ENCODE measurements at regions not wholly inside any gene's neighbourhood (a gene's known extent, or its start where the extent isn't known, plus 50 kb on each side); places are given as distances from the start of the nearest gene placed in this dataset.

DNA sequence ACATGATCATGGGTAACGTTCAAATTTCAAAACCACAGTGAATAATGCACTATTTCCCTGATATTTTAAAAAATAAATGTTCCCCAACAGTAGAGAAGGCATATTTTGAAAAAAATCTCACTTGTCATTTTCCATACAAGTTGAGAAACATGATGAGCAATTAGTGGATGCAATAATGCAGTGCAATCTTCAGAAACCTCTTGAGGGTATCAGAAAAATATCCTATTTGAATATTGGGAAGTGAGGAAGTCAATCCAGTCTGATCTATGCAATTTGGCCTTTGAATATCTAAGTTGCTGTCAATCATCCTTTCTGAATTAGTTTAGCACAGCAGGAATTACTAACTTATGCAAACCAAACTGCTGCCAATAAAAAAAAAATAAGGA lies 776.8 kb downstream of the PCDH18 start:
- H3K9me3 ChIP-seq (ENCODE audit: control insufficient read depth, insufficient read depth, low read length): no peaks in the 10 kb centered on the region
- no peak for DNase-seq (ENCODE audit: low read depth, low spot score)
- H3K27me3 ChIP-seq (ENCODE audit: control insufficient read depth, insufficient read depth, low read length): no peaks in the 10 kb centered on the region
- no peak overlapping the region for H3K27ac ChIP-seq (ENCODE audit: low read depth, low read length)
- POLR2A ChIA-PET: no interaction called here
- TF ChIP-seq, protein P1, sequence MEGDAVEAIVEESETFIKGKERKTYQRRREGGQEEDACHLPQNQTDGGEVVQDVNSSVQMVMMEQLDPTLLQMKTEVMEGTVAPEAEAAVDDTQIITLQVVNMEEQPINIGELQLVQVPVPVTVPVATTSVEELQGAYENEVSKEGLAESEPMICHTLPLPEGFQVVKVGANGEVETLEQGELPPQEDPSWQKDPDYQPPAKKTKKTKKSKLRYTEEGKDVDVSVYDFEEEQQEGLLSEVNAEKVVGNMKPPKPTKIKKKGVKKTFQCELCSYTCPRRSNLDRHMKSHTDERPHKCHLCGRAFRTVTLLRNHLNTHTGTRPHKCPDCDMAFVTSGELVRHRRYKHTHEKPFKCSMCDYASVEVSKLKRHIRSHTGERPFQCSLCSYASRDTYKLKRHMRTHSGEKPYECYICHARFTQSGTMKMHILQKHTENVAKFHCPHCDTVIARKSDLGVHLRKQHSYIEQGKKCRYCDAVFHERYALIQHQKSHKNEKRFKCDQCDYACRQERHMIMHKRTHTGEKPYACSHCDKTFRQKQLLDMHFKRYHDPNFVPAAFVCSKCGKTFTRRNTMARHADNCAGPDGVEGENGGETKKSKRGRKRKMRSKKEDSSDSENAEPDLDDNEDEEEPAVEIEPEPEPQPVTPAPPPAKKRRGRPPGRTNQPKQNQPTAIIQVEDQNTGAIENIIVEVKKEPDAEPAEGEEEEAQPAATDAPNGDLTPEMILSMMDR (IDR thresholded peaks at IDR 0.05; ENCODE audit: low read depth, low read length): no peak
- H3K4me3 ChIP-seq (ENCODE audit: low read depth, low read length): no peak overlapping the region
- CTCF ChIA-PET: no interaction called here

GRCh38 chr4:136754810-136755530 lies 777.3 kb downstream of the PCDH18 start:
- Histone ChIP-seq H3K27me3 (ENCODE audit: control insufficient read depth, insufficient read depth, low read length) (no peaks in the 10 kb centered on the region), H3K27ac (ENCODE audit: low read depth, low read length) (no peak overlapping the region), H3K9me3 (ENCODE audit: control insufficient read depth, insufficient read depth, low read length) (no peaks in the 10 kb centered on the region), H3K4me3 (ENCODE audit: low read depth, low read length) (no peak overlapping the region)
- no peak for DNase-seq (ENCODE audit: low read depth, low spot score)
- POLR2A ChIA-PET: no interaction called here
- CTCF ChIA-PET: no interaction called here
- TF ChIP-seq, protein P1 (IDR thresholded peaks at IDR 0.05; ENCODE audit: low read depth, low read length): no peak

DNA sequence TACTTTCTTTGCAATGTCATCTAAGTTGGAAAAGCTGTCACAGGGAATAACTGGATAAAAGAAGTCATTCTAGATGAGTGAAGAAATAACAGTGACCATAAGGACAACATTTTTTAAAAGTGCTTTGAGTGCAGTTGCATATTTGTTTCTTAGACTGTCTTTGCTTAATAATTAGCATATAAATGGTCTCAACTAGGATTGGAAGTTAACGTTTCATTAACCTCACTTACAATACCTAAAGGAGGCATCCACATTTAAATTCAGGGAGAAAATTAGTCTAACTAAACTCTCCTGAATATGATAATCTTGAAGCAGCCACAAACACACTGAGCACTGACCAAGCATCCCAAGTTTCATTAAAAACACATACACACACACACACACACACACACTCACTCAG lies 780.7 kb downstream of the PCDH18 start:
- peaks cover 4% of the 10 kb centered on the region; the same call in 1 of the 2 replicates for H3K9me3 ChIP-seq (ENCODE audit: control insufficient read depth, insufficient read depth, low read length)
- no peak for DNase-seq (ENCODE audit: low read depth, low spot score)
- H3K4me3 ChIP-seq (ENCODE audit: low read depth, low read length): no peak overlapping the region
- ChIA-PET POLR2A (no interaction called here), CTCF (no interaction called here)
- TF ChIP-seq, protein P1 (IDR thresholded peaks at IDR 0.05; ENCODE audit: low read depth, low read length): no peak
- H3K27ac ChIP-seq (ENCODE audit: low read depth, low read length): no peak overlapping the region
- no peaks in the 10 kb centered on the region for H3K27me3 ChIP-seq (ENCODE audit: control insufficient read depth, insufficient read depth, low read length)

DNA sequence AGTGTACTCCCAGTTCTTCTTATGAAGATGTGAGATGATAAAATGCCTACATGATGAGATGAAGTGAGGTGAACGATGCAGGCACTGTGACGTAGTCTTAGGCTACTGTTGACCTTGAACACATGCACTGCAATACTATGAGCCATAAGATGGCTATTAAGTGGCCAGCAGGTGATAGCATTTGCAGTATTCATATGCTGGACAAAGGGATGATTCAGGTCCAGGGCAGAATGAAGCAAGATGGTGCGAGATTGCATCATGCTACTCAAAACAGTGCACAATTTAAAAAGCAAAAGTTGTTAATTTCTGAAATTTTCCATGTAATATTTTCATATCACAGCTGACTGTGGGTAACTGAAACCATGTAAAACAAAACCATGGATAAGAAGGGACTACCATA lies 781.4 kb downstream of the PCDH18 start:
- ChIA-PET CTCF (no interaction called here), POLR2A (no interaction called here)
- Histone ChIP-seq H3K9me3 (ENCODE audit: control insufficient read depth, insufficient read depth, low read length) (peaks cover 4% of the 10 kb centered on the region; the same call in 1 of the 2 replicates), H3K4me3 (ENCODE audit: low read depth, low read length) (no peak overlapping the region), H3K27ac (ENCODE audit: low read depth, low read length) (no peak overlapping the region), H3K27me3 (ENCODE audit: control insufficient read depth, insufficient read depth, low read length) (no peaks in the 10 kb centered on the region)
- DNase-seq (ENCODE audit: low read depth, low spot score): no peak
- TF ChIP-seq, protein P1 (IDR thresholded peaks at IDR 0.05; ENCODE audit: low read depth, low read length): no peak

- ChIA-PET CTCF (interaction anchor here (0.9 kb wide), 1 partner anchor 114 kb away, joined by 3 read pairs; no protein-coding TSS in a partner anchor), POLR2A (interaction anchor here (0.7 kb wide), 1 partner anchor 33 kb away, joined by 6 read pairs; no protein-coding TSS in a partner anchor)
- peaks cover 4% of the 10 kb centered on the region; the same call in 1 of the 2 replicates for H3K9me3 ChIP-seq (ENCODE audit: control insufficient read depth, insufficient read depth, low read length)
Observed at GRCh38 chr4:136749989-136750388, 782.3 kb downstream of the PCDH18 start.

More at GRCh38 chr4:136749989-136750388, 782.3 kb downstream of the PCDH18 start:
- H3K27ac ChIP-seq (ENCODE audit: low read depth, low read length): no peak overlapping the region
- no peak for DNase-seq (ENCODE audit: low read depth, low spot score)
- TF ChIP-seq, protein P1 (IDR thresholded peaks at IDR 0.05; ENCODE audit: low read depth, low read length): no peak
- no peaks in the 10 kb centered on the region for H3K27me3 ChIP-seq (ENCODE audit: control insufficient read depth, insufficient read depth, low read length)
- no peak overlapping the region for H3K4me3 ChIP-seq (ENCODE audit: low read depth, low read length)
